GM12865 (cell line): ENCODE measurements at regions not wholly inside any gene's neighbourhood (a gene's known extent, or its start where the extent isn't known, plus 50 kb on each side); places are given as distances from the start of the nearest gene placed in this dataset.

Experiments
- DNase-seq: peaks from one replicate; pipeline ENCODE4 v3.0.0; 2010; ENCODE audit warnings: low read depth
- H3K4me3 ChIP-seq: 2 replicates; pipeline ENCODE4 v1.5.1; 2011; ENCODE audit warnings: mild to moderate bottlenecking, low read depth, low read length, control low read depth
- CTCF ChIP-seq: IDR thresholded peaks from 2 replicates; pipeline ENCODE4 v1.5.1; 2011; ENCODE audit warnings: low read length, control low read depth, low read depth, inconsistent platforms; ENCODE audit not compliant: insufficient read depth; ENCODE audit errors: missing control alignments

- no peak for TF ChIP-seq CTCF
- no peak for DNase-seq
- H3K4me3 ChIP-seq = no peak overlapping the region
These were observed 50.4 kb downstream of the RUSC2 start for GRCh38 chr9:35540315-35540714.

DNA sequence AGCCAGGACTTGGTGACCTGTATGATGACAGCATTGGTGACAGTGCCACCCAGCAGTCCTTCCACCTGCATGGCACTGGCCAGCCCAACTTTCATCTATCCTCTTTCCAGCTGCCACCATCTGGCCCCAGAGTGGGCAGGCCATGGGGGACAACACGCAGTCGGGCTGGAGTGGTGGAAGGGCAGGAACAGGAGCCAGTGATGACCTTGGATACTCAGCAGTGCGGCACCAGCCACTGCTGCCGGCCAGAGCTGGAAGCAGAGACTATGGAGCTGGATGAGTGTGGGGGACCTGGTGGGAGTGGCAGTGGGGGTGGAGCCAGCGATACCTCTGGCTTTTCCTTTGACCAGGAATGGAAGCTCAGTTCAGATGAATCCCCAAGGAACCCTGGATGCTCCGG is 56.9 kb downstream of the RUSC2 start:
- TF ChIP-seq CTCF = no peak
- DNase-seq = no peak

DNA sequence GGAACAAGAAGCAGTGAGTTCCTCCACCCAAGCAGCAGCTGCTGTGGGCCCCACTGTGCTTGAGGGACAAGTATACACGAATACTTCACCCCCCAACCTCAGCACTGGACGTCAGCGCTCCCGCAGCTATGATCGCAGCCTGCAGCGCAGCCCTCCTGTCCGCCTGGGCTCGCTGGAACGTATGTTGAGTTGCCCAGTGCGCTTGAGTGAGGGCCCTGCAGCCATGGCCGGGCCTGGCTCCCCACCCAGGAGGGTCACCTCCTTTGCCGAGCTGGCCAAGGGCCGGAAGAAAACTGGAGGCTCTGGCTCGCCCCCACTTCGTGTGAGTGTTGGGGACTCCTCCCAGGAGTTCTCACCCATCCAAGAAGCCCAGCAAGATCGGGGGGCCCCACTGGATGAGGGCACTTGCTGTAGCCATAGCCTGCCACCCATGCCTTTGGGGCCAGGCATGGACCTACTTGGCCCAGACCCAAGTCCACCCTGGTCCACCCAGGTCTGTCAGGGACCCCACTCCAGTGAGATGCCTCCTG is 57.1 kb upstream of the TESK1 start:
- H3K4me3 ChIP-seq = no peak overlapping the region
- no peak for TF ChIP-seq CTCF
- no peak for DNase-seq

More for the DNA sequence above, 56.9 kb downstream of the RUSC2 start:
- H3K4me3 ChIP-seq = no peak overlapping the region

GRCh38 chr9:35548571-35548970 is 56.5 kb upstream of the TESK1 start:
- DNase-seq = no peak
- H3K4me3 ChIP-seq = no peak overlapping the region
- TF ChIP-seq CTCF = no peak

DNA sequence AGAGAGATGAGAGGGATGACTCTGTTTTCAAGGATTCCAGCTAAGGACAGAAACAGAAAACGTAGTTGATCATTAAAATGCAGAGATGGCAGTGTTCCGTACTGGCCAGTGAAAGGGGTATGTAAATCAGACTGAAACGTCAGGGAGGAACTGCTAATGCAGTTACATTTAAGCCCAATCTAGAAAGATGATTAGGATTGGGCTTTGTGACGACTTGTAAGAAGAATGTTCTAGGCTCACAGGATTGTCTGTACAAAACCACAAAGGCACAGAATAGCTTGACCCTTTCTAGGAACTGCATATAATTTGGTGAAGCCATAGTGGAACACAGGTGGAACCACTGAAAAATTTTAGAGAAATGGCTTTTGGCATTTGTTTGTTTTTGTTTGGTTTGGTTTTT is 55.6 kb upstream of the TESK1 start:
- H3K4me3 ChIP-seq = no peak overlapping the region
- TF ChIP-seq CTCF = no peak
- no peak for DNase-seq

DNA sequence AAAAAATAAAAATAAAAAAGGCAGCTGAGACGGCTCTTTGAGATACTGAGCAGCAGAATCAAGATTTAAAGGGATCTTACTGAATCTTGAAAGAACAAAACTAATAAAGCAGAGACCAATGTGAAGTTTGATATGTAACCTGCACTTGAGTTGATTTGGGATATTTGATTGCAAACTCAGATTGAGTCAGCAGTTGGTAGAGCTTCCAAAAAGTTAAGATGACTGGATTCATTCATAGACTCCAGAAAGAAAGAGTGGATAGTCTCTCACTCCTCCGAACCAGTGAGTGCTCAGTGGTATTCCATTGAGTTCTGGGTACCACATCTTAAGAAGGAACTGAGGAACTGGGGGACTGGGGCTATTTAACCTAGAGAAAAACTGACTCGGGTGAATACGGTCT is 52.7 kb upstream of the TESK1 start:
- TF ChIP-seq CTCF = no peak
- DNase-seq = no peak
- no peak overlapping the region for H3K4me3 ChIP-seq

GRCh38 chr9:35552837-35553236 is 52.2 kb upstream of the TESK1 start:
- TF ChIP-seq CTCF = no peak
- DNase-seq = no peak
- H3K4me3 ChIP-seq = no peak overlapping the region
